ENCODE measurements at regions not wholly inside any gene's neighbourhood (a gene's known extent, or its start where the extent isn't known, plus 50 kb on each side); places are given as distances from the start of the nearest gene placed in this dataset.
"Not testable (repeated sequence)": the region's sequence is repeated elsewhere in the genome, so short reads cannot be mapped to it uniquely, and the experiment has no call there.

GRCh38 chr21:35201799-35202198 lies 152.7 kb upstream of the RUNX1 start:
- no peak for DNase-seq (ENCODE audit: low read depth)

- DNase-seq (ENCODE audit: low read depth), result no peak
Measured at GRCh38 chr21:35201288-35201687, 152.2 kb upstream of the RUNX1 start.

- no peak for DNase-seq (ENCODE audit: low read depth)
Measured at GRCh38 chr21:35199733-35200015, 150.6 kb upstream of the RUNX1 start.

GRCh38 chr21:35198982-35199732 lies 150.1 kb upstream of the RUNX1 start:
- DNase-seq (ENCODE audit: low read depth), result no peak

GRCh38 chr21:35198565-35198964 lies 149.5 kb upstream of the RUNX1 start:
- no peak for DNase-seq (ENCODE audit: low read depth)

GRCh38 chr21:35197992-35198431 lies 148.9 kb upstream of the RUNX1 start:
- no peak for DNase-seq (ENCODE audit: low read depth)

GRCh38 chr21:35197191-35197590 lies 148.1 kb upstream of the RUNX1 start:
- DNase-seq (ENCODE audit: low read depth), result no peak

- no peak for DNase-seq (ENCODE audit: low read depth)
Measured at GRCh38 chr21:35196128-35196527, 147.0 kb upstream of the RUNX1 start.

GRCh38 chr21:35195232-35195631 lies 146.1 kb upstream of the RUNX1 start:
- no peak for DNase-seq (ENCODE audit: low read depth)

GRCh38 chr21:35191754-35192153 lies 142.7 kb upstream of the RUNX1 start:
- no peak for DNase-seq (ENCODE audit: low read depth)

GRCh38 chr21:35191128-35191527 lies 142.0 kb upstream of the RUNX1 start:
- no peak for DNase-seq (ENCODE audit: low read depth)

- DNase-seq (ENCODE audit: low read depth), result no peak
Measured at GRCh38 chr21:35190201-35190701, 141.1 kb upstream of the RUNX1 start.

GRCh38 chr21:35189077-35189863 lies 140.2 kb upstream of the RUNX1 start:
- DNase-seq (ENCODE audit: low read depth), result no peak

- DNase-seq (ENCODE audit: low read depth), result not testable (repeated sequence)
Measured at GRCh38 chr21:35183389-35183788, 134.3 kb upstream of the RUNX1 start.

GRCh38 chr21:35179990-35180540 lies 131.0 kb upstream of the RUNX1 start:
- no peak for DNase-seq (ENCODE audit: low read depth)

- DNase-seq (ENCODE audit: low read depth), result no peak
Measured at GRCh38 chr21:35178827-35179226, 129.7 kb upstream of the RUNX1 start.

GRCh38 chr21:35178098-35178497 lies 129.0 kb upstream of the RUNX1 start:
- no peak for DNase-seq (ENCODE audit: low read depth)

- DNase-seq (ENCODE audit: low read depth), result no peak
Measured at GRCh38 chr21:35172231-35172630, 123.1 kb upstream of the RUNX1 start.

GRCh38 chr21:35171385-35171784 lies 122.3 kb upstream of the RUNX1 start:
- no peak for DNase-seq (ENCODE audit: low read depth)

- DNase-seq (ENCODE audit: low read depth), result no peak
Measured at GRCh38 chr21:35170818-35171217, 121.7 kb upstream of the RUNX1 start.

- no peak for DNase-seq (ENCODE audit: low read depth)
Measured at GRCh38 chr21:35170244-35170643, 121.1 kb upstream of the RUNX1 start.

GRCh38 chr21:35169574-35169973 lies 120.5 kb upstream of the RUNX1 start:
- no peak for DNase-seq (ENCODE audit: low read depth)

- DNase-seq (ENCODE audit: low read depth), result no peak
Measured at GRCh38 chr21:35168735-35169134, 119.6 kb upstream of the RUNX1 start.
